ENCODE measurements at regions not wholly inside any gene's neighbourhood (a gene's known extent, or its start where the extent isn't known, plus 50 kb on each side); places are given as distances from the start of the nearest gene placed in this dataset.

GRCh38 chr10:120279196-120279595 lies 177.8 kb upstream of the PLPP4 start:
- Histone ChIP-seq H3K4me3 (no peak overlapping the region), H3K27ac (no peak overlapping the region), H3K27me3 (no peaks in the 10 kb centered on the region), H3K4me1 (no peaks in the 10 kb centered on the region), H3K9me3 (no peaks in the 10 kb centered on the region), H3K36me3 (no peaks in the 10 kb centered on the region)
- no peak for DNase-seq
- WGBS, 2 donors (ENCODE audit: low coverage in 1 of 2), result 84 to 100% methylated on average over 1 of the region's 1 CpG
- in situ Hi-C loops (cut with MboI; ENCODE audit: low pct_ligation_motif_present in 1 of 4, low pct_unique_long_range_greater_than_20kb in 1 of 4, low sequenced_read_pairs in 3 of 4) (no loop called here), intact Hi-C loops (cut with DNase I; ENCODE audit: low total_unique reads) (no loop called here)
- TF ChIP-seq CTCF (IDR thresholded peaks at IDR 0.05), result no peak

GRCh38 chr10:120282421-120282820 lies 174.6 kb upstream of the PLPP4 start:
- Histone ChIP-seq H3K36me3 (no peaks in the 10 kb centered on the region), H3K27me3 (no peaks in the 10 kb centered on the region), H3K4me1 (no peaks in the 10 kb centered on the region), H3K4me3 (no peak overlapping the region), H3K9me3 (no peaks in the 10 kb centered on the region), H3K27ac (no peak overlapping the region)
- 88% methylated on average over 8 of the region's 8 CpGs; no CpG with 5 or more reads in 1 of the 2 donors for WGBS, 2 donors (ENCODE audit: low coverage in 1 of 2)
- no peak for TF ChIP-seq POLR2A (IDR thresholded peaks at IDR 0.05)
- no peak for TF ChIP-seq CTCF (IDR thresholded peaks at IDR 0.05)
- TF ChIP-seq EP300 (IDR thresholded peaks at IDR 0.05; ENCODE audit: low read depth), result no peak
- TF ChIP-seq POLR2AphosphoS5 (IDR thresholded peaks at IDR 0.05), result no peak
- DNase-seq, result no peak
- in situ Hi-C loops (cut with MboI; ENCODE audit: low pct_ligation_motif_present in 1 of 4, low pct_unique_long_range_greater_than_20kb in 1 of 4, low sequenced_read_pairs in 3 of 4), result no loop called here
- intact Hi-C loops (cut with DNase I; ENCODE audit: low total_unique reads), result no loop called here

GRCh38 chr10:120282846-120283492 lies 174.1 kb upstream of the PLPP4 start:
- Histone ChIP-seq H3K27me3 (no peaks in the 10 kb centered on the region), H3K36me3 (no peaks in the 10 kb centered on the region), H3K9me3 (no peaks in the 10 kb centered on the region), H3K4me1 (no peaks in the 10 kb centered on the region), H3K27ac (no peak overlapping the region), H3K4me3 (no peak overlapping the region)
- intact Hi-C loops (cut with DNase I; ENCODE audit: low total_unique reads) (no loop called here), in situ Hi-C loops (cut with MboI; ENCODE audit: low pct_ligation_motif_present in 1 of 4, low pct_unique_long_range_greater_than_20kb in 1 of 4, low sequenced_read_pairs in 3 of 4) (no loop called here)
- WGBS, 2 donors (ENCODE audit: low coverage in 1 of 2), result 56 to 90% methylated on average over 2 to 6 of the region's 6 CpGs
- TF ChIP-seq POLR2AphosphoS5 (IDR thresholded peaks at IDR 0.05) (no peak), POLR2A (IDR thresholded peaks at IDR 0.05) (no peak), EP300 (IDR thresholded peaks at IDR 0.05; ENCODE audit: low read depth) (no peak), CTCF (IDR thresholded peaks at IDR 0.05) (no peak)
- DNase-seq, result no peak

GRCh38 chr10:120285408-120285807 lies 171.6 kb upstream of the PLPP4 start:
- H3K36me3 ChIP-seq, result no peaks in the 10 kb centered on the region
- TF ChIP-seq POLR2AphosphoS5 (IDR thresholded peaks at IDR 0.05) (no peak), EP300 (IDR thresholded peaks at IDR 0.05; ENCODE audit: low read depth) (no peak), POLR2A (IDR thresholded peaks at IDR 0.05) (no peak)
- no peak for DNase-seq
- no peaks in the 10 kb centered on the region for H3K27me3 ChIP-seq
- intact Hi-C loops (cut with DNase I; ENCODE audit: low total_unique reads) (no loop called here), in situ Hi-C loops (cut with MboI; ENCODE audit: low pct_ligation_motif_present in 1 of 4, low pct_unique_long_range_greater_than_20kb in 1 of 4, low sequenced_read_pairs in 3 of 4) (no loop called here)
- no peaks in the 10 kb centered on the region for H3K9me3 ChIP-seq
- H3K27ac ChIP-seq, result no peak overlapping the region
- 81 to 83% methylated on average over 1 to 6 of the region's 6 CpGs for WGBS, 2 donors (ENCODE audit: low coverage in 1 of 2)
- no peaks in the 10 kb centered on the region for H3K4me1 ChIP-seq
- H3K4me3 ChIP-seq, result no peak overlapping the region

- no peak overlapping the region for H3K27ac ChIP-seq
- intact Hi-C loops (cut with DNase I; ENCODE audit: low total_unique reads), result no loop called here
- H3K4me3 ChIP-seq, result no peak overlapping the region
- H3K9me3 ChIP-seq, result no peaks in the 10 kb centered on the region
- no peaks in the 10 kb centered on the region for H3K27me3 ChIP-seq
- H3K36me3 ChIP-seq, result no peaks in the 10 kb centered on the region
- in situ Hi-C loops (cut with MboI; ENCODE audit: low pct_ligation_motif_present in 1 of 4, low pct_unique_long_range_greater_than_20kb in 1 of 4, low sequenced_read_pairs in 3 of 4), result no loop called here
- WGBS, 2 donors (ENCODE audit: low coverage in 1 of 2), result 64% methylated on average over 3 of the region's 3 CpGs; no CpG with 5 or more reads in 1 of the 2 donors
- no peak for DNase-seq
- TF ChIP-seq EP300 (IDR thresholded peaks at IDR 0.05; ENCODE audit: low read depth), result no peak
- no peak for TF ChIP-seq POLR2AphosphoS5 (IDR thresholded peaks at IDR 0.05)
- TF ChIP-seq CTCF (IDR thresholded peaks at IDR 0.05), result no peak
- no peak for TF ChIP-seq POLR2A (IDR thresholded peaks at IDR 0.05)
- H3K4me1 ChIP-seq, result no peaks in the 10 kb centered on the region
These were observed 170.7 kb upstream of the PLPP4 start for GRCh38 chr10:120286280-120286679.
